ENCODE measurements at regions not wholly inside any gene's neighbourhood (a gene's known extent, or its start where the extent isn't known, plus 50 kb on each side); places are given as distances from the start of the nearest gene placed in this dataset.

DNA sequence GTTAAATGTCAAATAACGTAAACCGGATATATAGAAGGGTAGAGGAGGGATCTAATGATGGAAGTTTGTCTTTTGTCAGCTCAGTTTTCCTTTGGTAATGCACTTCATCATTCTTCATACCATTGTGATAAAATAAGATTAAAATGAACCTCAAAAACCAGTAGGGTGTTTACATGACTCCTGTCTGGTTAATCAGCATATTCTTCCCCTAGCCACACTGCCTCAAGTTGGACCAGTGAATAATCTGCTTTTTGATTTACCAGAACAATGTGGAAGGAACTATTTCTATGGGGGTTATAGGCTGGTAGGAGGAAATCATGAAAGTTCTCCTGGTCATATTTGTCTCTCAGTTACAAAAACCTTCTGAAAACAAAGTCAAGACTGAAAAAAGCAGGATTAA lies 634.7 kb downstream of the NCAM2 start:
- ChIA-PET POLR2A (no interaction called here), CTCF (no interaction called here)
- TF ChIP-seq ELF4 (IDR thresholded peaks at IDR 0.05) (no peak), FOXM1 (IDR thresholded peaks at IDR 0.05; ENCODE audit: borderline replicate concordance) (no peak), FOXA1 (IDR thresholded peaks at IDR 0.05) (no peak), L3MBTL2 (conservative IDR thresholded peaks at IDR 0.05) (no peak), SUZ12 (IDR thresholded peaks at IDR 0.05) (no peak), ZNF384 (IDR thresholded peaks at IDR 0.05) (no peak), CTBP1 (IDR thresholded peaks at IDR 0.05; ENCODE audit: borderline replicate concordance) (no peak), BHLHE40 (IDR thresholded peaks at IDR 0.05; ENCODE audit: borderline replicate concordance) (no peak), ARNT (IDR thresholded peaks at IDR 0.05) (no peak), HDGF (IDR thresholded peaks at IDR 0.05; ENCODE audit: borderline replicate concordance) (no peak), TARDBP (IDR thresholded peaks at IDR 0.05) (no peak)
- TF ChIP-seq, protein P1, sequence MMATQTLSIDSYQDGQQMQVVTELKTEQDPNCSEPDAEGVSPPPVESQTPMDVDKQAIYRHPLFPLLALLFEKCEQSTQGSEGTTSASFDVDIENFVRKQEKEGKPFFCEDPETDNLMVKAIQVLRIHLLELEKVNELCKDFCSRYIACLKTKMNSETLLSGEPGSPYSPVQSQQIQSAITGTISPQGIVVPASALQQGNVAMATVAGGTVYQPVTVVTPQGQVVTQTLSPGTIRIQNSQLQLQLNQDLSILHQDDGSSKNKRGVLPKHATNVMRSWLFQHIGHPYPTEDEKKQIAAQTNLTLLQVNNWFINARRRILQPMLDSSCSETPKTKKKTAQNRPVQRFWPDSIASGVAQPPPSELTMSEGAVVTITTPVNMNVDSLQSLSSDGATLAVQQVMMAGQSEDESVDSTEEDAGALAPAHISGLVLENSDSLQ (IDR thresholded peaks at IDR 0.05): no peak
- DNase-seq (ENCODE audit: extremely low spot score): no peak

DNA sequence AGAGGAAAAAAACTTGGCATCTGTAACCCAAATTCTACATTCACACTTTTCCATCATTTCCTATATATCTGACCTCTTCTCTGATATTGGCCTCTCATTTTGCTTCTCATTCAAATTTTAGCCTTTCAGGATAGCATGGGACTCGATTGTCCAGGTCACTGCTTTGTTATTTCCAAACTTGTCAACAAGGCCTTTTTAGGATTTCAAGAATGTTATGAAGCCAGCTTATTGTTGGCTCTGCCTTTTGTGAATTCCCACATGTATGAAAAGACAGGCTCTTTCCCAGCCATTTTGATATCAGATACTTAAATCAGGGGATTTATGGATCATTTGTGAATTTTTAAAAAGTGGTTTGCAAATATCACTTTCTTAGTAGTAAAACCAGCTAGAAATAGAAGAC lies 663.5 kb downstream of the NCAM2 start:
- no peak for TF ChIP-seq NFRKB (IDR thresholded peaks at IDR 0.05)
- TF ChIP-seq SUZ12 (IDR thresholded peaks at IDR 0.05): no peak
- no peak for TF ChIP-seq BHLHE40 (IDR thresholded peaks at IDR 0.05; ENCODE audit: borderline replicate concordance)
- TF ChIP-seq, protein P1 (IDR thresholded peaks at IDR 0.05): no peak
- no peak for TF ChIP-seq FOXK2 (IDR thresholded peaks at IDR 0.05)
- TF ChIP-seq L3MBTL2 (conservative IDR thresholded peaks at IDR 0.05): no peak
- no peak for DNase-seq (ENCODE audit: extremely low spot score)
- CTCF ChIA-PET: no interaction called here
- POLR2A ChIA-PET: no interaction called here

DNA sequence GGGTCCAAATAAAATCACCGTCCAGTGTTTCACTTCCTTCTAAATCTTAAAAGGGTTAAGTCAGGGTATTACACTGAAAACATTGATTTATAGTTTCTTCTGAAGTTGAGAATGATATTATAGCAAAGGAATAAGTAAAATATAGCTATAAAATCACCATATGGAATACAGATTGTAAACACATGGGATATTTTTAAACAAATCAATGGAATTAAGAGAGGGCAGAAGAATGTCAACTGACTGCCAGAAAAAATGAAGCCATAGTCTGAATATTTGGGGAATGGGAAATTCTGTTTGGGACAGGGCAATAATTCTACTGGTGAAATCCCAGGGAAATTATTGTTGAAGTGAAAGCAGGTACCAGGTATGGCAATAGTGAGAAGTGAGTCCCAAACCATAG lies 664.6 kb downstream of the NCAM2 start:
- CTCF ChIA-PET: no interaction called here
- DNase-seq (ENCODE audit: extremely low spot score): no peak
- TF ChIP-seq ARNT (IDR thresholded peaks at IDR 0.05) (no peak), L3MBTL2 (conservative IDR thresholded peaks at IDR 0.05) (no peak), SP1 (IDR thresholded peaks at IDR 0.05) (no peak)
- POLR2A ChIA-PET: no interaction called here

DNA sequence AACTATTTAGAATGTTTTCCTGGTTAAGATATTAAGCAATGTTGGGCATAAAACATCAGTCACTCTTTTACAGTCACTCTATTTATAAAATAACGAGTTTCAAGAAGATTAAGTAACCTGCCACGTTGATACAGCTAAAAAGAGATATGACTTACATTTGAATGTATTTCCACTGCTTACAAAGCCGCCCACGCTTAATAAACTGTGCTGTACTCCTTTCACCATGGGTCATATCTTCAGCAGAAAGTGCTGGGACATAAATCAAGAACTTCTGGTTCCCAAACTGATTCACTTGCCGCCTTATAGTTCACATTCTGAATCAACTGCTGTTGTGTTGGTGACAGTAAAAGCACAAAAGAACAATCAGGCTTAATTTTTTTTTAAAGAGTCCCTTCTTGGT lies 666.7 kb downstream of the NCAM2 start:
- ChIA-PET POLR2A (no interaction called here), CTCF (no interaction called here)
- TF ChIP-seq FOXM1 (IDR thresholded peaks at IDR 0.05; ENCODE audit: borderline replicate concordance) (no peak), ZNF384 (IDR thresholded peaks at IDR 0.05) (no peak), ELF4 (IDR thresholded peaks at IDR 0.05) (no peak), SUZ12 (IDR thresholded peaks at IDR 0.05) (no peak), FOXA1 (IDR thresholded peaks at IDR 0.05) (no peak), HDGF (IDR thresholded peaks at IDR 0.05; ENCODE audit: borderline replicate concordance) (no peak), FOXK2 (IDR thresholded peaks at IDR 0.05) (no peak), SP1 (IDR thresholded peaks at IDR 0.05) (no peak), CTBP1 (IDR thresholded peaks at IDR 0.05; ENCODE audit: borderline replicate concordance) (no peak), L3MBTL2 (conservative IDR thresholded peaks at IDR 0.05) (no peak), TARDBP (IDR thresholded peaks at IDR 0.05) (no peak), BHLHE40 (IDR thresholded peaks at IDR 0.05; ENCODE audit: borderline replicate concordance) (no peak), NFRKB (IDR thresholded peaks at IDR 0.05) (no peak), LEF1 (IDR thresholded peaks at IDR 0.05; ENCODE audit: borderline replicate concordance) (no peak), ARNT (IDR thresholded peaks at IDR 0.05) (no peak)
- TF ChIP-seq, protein P1 (IDR thresholded peaks at IDR 0.05): no peak
- no peak for DNase-seq (ENCODE audit: extremely low spot score)

DNA sequence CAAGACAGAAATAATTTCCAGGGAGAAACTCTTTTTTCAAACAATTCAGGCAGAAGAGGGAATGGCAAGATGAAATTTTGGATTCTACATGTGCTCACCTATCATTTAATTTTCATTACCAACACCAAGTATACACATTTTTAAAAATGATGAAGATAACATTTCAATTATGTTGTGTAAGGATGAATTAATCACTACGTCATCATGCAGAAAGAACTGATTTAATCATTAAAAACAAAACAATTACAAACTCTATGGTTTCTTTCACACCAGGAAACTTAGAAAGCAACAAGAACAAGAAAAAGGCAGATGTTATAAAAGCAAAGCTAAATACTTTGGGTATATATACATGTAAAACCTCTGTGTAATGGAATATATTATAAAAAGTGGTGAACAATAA lies 668.5 kb downstream of the NCAM2 start:
- ChIA-PET CTCF (no interaction called here), POLR2A (no interaction called here)
- DNase-seq (ENCODE audit: extremely low spot score): no peak
- TF ChIP-seq SUZ12 (IDR thresholded peaks at IDR 0.05): no peak
- TF ChIP-seq, protein P1 (IDR thresholded peaks at IDR 0.05): no peak
- no peak for TF ChIP-seq BHLHE40 (IDR thresholded peaks at IDR 0.05; ENCODE audit: borderline replicate concordance)
- no peak for TF ChIP-seq NFRKB (IDR thresholded peaks at IDR 0.05)
- TF ChIP-seq ZNF384 (IDR thresholded peaks at IDR 0.05): no peak
- TF ChIP-seq FOXM1 (IDR thresholded peaks at IDR 0.05; ENCODE audit: borderline replicate concordance): no peak

DNA sequence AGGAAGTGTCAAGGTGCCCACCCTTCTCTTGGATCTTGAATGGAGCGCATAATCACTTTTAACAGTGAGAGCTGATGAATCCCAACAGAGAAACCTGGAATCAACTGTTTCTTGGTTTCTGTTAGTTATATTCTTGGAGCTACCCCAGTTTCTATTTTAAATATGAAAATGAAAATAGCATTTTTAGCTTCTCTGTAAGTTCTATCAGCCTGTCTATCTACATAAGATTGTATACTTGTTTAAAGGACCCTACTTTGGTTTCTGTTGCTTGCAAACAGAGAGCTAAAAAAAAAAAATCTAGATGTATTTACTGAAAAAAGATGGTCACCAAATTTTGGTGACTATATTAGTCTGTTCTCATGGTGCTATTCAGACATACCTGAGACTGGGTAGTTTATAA lies 670.0 kb downstream of the NCAM2 start:
- ChIA-PET POLR2A (no interaction called here), CTCF (no interaction called here)
- no peak for DNase-seq (ENCODE audit: extremely low spot score)
- TF ChIP-seq, protein P1 (IDR thresholded peaks at IDR 0.05): no peak
- TF ChIP-seq ZNF384 (IDR thresholded peaks at IDR 0.05) (no peak), FOXA1 (IDR thresholded peaks at IDR 0.05) (no peak), BHLHE40 (IDR thresholded peaks at IDR 0.05; ENCODE audit: borderline replicate concordance) (no peak), NFRKB (IDR thresholded peaks at IDR 0.05) (no peak)
